HCT116 (cell line): ENCODE measurements at regions not wholly inside any gene's neighbourhood (a gene's known extent, or its start where the extent isn't known, plus 50 kb on each side); places are given as distances from the start of the nearest gene placed in this dataset.

Experiments
- ATAC-seq: fragments of 200-7000 bp; cut with Tn5 transposase; 2 replicates; pipeline ENCODE4 v1.9.1; 2020; ENCODE audit warnings: mild to moderate bottlenecking, moderate library complexity
- BruUV-seq: library from RNA; stranded (reverse); fragments of 400-500 nt; replicated peaks from 2 replicates; lab custom pipeline; 2021; lab: Mats Ljungman, UMichigan
- CTCF ChIA-PET: fragments of 300-600 bp; sonication (Branson Sonifier 250); formaldehyde crosslinking; loops from one replicate; lab custom pipeline; 2021; ENCODE audit warnings: antibody characterized with exemption; lab: Charles Lee
- POLR2A ChIA-PET: fragments of 300-600, 350-600 bp; sonication (Branson Sonifier 250); formaldehyde crosslinking; loops from one replicate; lab custom pipeline; 2021; ENCODE audit warnings: antibody characterized with exemption; lab: Charles Lee
- RAD21 ChIA-PET, 2 experiments: fragments of 300-600 bp; sonication (Branson Sonifier 250); formaldehyde crosslinking; loops; one replicate each; lab custom pipeline; 2023; ENCODE audit warnings: low total read pairs in 2 of 2; ENCODE audit not compliant: uncharacterized antibody in 2 of 2, unreplicated experiment in 2 of 2, low non-redundant PET in 1 of 2; lab: Charles Lee
- DNase-seq: peaks from one replicate; pipeline ENCODE4 v3.0.0-alpha.2; 2010; ENCODE audit warnings: low read depth, low spot score
- H2AFZ ChIP-seq: fragments of 200-600 bp; shearing (Covaris generic), sonication (generic); 2 replicates; pipeline ENCODE4 v1.6.1; 2017; ENCODE audit warnings: low read depth, mixed run types, mixed read lengths, antibody characterized with exemption, low read length; ENCODE audit not compliant: poor library complexity, severe bottlenecking
- H3K27ac ChIP-seq: 2 replicates; pipeline ENCODE4 v1.5.1; 2012; ENCODE audit warnings: low read depth, low read length
- H3K27me3 ChIP-seq: fragments of 200-600 bp; sonication (generic); 2 replicates; pipeline ENCODE4 v1.6.1; 2016; ENCODE audit warnings: mixed run types, low read length, mixed read lengths; ENCODE audit not compliant: insufficient read depth
- H3K36me3 ChIP-seq, 2 experiments: fragments of 200-500 bp in 1 of 2; fragments of 200-600 bp in 1 of 2; sonication (Bioruptor generic) in 1 of 2; sonication (generic) in 1 of 2; 2 replicates each; pipeline versions ENCODE4 v1.5.1 to v1.6.1; 2014 to 2016; ENCODE audit warnings: low read length in 2 of 2, inconsistent platforms in 1 of 2, mixed read lengths in 1 of 2, mixed run types in 1 of 2; ENCODE audit not compliant: insufficient read depth in 2 of 2, control insufficient read depth in 1 of 2
- H3K4me1 ChIP-seq, 2 experiments: fragments of 200-600 bp in 1 of 2; sonication (generic) in 1 of 2; 2 replicates each; pipeline versions ENCODE4 v1.5.1 to v1.6.1; 2012 to 2017; ENCODE audit warnings: low read length in 2 of 2, inconsistent platforms in 1 of 2, mild to moderate bottlenecking in 1 of 2, mixed read lengths in 1 of 2, mixed run types in 1 of 2, moderate library complexity in 1 of 2; ENCODE audit not compliant: insufficient read depth in 2 of 2, control insufficient read depth in 1 of 2
- H3K4me2 ChIP-seq: fragments of 200-600 bp; sonication (generic); 2 replicates; pipeline ENCODE4 v1.6.1; 2017; ENCODE audit warnings: mixed run types, low read length, mixed read lengths
- H3K4me3 ChIP-seq, 2 experiments: fragments of 200-600 bp in 1 of 2; sonication (generic) in 1 of 2; replicated peaks in 1 of 2; 2 replicates each; pipeline ENCODE4 v1.5.1; 2011 to 2016; ENCODE audit warnings: low read length in 2 of 2, control low read depth in 1 of 2, low read depth in 1 of 2, mild to moderate bottlenecking in 1 of 2, mixed read lengths in 1 of 2, mixed run types in 1 of 2
- H3K79me2 ChIP-seq: fragments of 200-600 bp; sonication (generic); 2 replicates; pipeline ENCODE4 v1.6.1; 2017; ENCODE audit warnings: mild to moderate bottlenecking, mixed run types, low read length, moderate library complexity, mixed read lengths; ENCODE audit not compliant: insufficient read depth
- H3K9ac ChIP-seq: fragments of 200-600 bp; sonication (generic); 2 replicates; pipeline ENCODE4 v1.6.1; 2016; ENCODE audit warnings: low read length, mixed read lengths
- H3K9me2 ChIP-seq: fragments of 200-600 bp; sonication (generic), shearing (Covaris generic); 2 replicates; pipeline ENCODE4 v1.6.1; 2017; ENCODE audit warnings: mixed run types, mild to moderate bottlenecking, moderate library complexity; ENCODE audit not compliant: insufficient read depth
- H3K9me3 ChIP-seq, 2 experiments: fragments of 200-500 bp in 1 of 2; fragments of 200-600 bp in 1 of 2; sonication (Bioruptor generic) in 1 of 2; sonication (generic) in 1 of 2; 2 replicates each; pipeline ENCODE4 v1.6.1; 2014 to 2017; ENCODE audit warnings: low read length in 2 of 2, mixed read lengths in 2 of 2, inconsistent platforms in 1 of 2, low read depth in 1 of 2, mild to moderate bottlenecking in 1 of 2, mixed run types in 1 of 2, moderate library complexity in 1 of 2; ENCODE audit not compliant: control insufficient read depth in 1 of 2, insufficient read depth in 1 of 2
- H4K20me1 ChIP-seq: fragments of 200-600 bp; sonication (generic), shearing (Covaris generic); 2 replicates; pipeline ENCODE4 v1.6.1; 2017; ENCODE audit warnings: mixed run types, mild to moderate bottlenecking, moderate library complexity; ENCODE audit not compliant: insufficient read depth
- ELF1 ChIP-seq: IDR thresholded peaks from 2 replicates; pipeline ENCODE4 v1.6.1; 2012; ENCODE audit warnings: low read depth, borderline replicate concordance
- EZH2 ChIP-seq: fragments of 200-600 bp; sonication (generic); IDR thresholded peaks from 2 replicates; pipeline ENCODE4 v1.6.1; 2017; ENCODE audit warnings: antibody characterized with exemption, mixed run types
- FOSL1 ChIP-seq: IDR thresholded peaks from 2 replicates; pipeline ENCODE4 v1.6.1; 2012; ENCODE audit warnings: low read depth
- MAX ChIP-seq: IDR thresholded peaks from 2 replicates; pipeline ENCODE4 v1.6.1; 2012
- POLR2A ChIP-seq: IDR thresholded peaks from 2 replicates; pipeline ENCODE4 v1.7.0; 2011; ENCODE audit warnings: borderline replicate concordance; ENCODE audit not compliant: insufficient read depth, insufficient read length; ENCODE audit errors: extremely low read depth
- RAD21 ChIP-seq: IDR thresholded peaks from 2 replicates; pipeline ENCODE4 v1.6.1; 2012; ENCODE audit warnings: low read depth, mild to moderate bottlenecking
- REST ChIP-seq: IDR thresholded peaks from 2 replicates; pipeline ENCODE4 v1.6.1; 2012; ENCODE audit warnings: low read depth
- SIN3A ChIP-seq: IDR thresholded peaks from 2 replicates; pipeline ENCODE4 v1.6.1; 2012; ENCODE audit warnings: low read depth
- SP1 ChIP-seq: IDR thresholded peaks from 2 replicates; pipeline ENCODE4 v1.6.1; 2012; ENCODE audit warnings: low read depth
- TCF7L2 ChIP-seq: IDR thresholded peaks from 2 replicates; pipeline ENCODE4 v1.7.0; 2011; ENCODE audit warnings: borderline replicate concordance, inconsistent platforms; ENCODE audit not compliant: insufficient read depth, insufficient read length; ENCODE audit errors: extremely low read depth
- ZBTB33 ChIP-seq: IDR thresholded peaks from 2 replicates; pipeline ENCODE4 v1.6.1; 2011; ENCODE audit warnings: mild to moderate bottlenecking, low read length, moderate library complexity; ENCODE audit not compliant: insufficient replicate concordance; ENCODE audit errors: extremely low read depth
- ZFX ChIP-seq: fragments of 450-650 bp; IDR thresholded peaks from 2 replicates; pipeline ENCODE4 v1.6.1; 2017
- intact Hi-C: fragments of 100-400 bp; cut with micrococcal nuclease; formaldehyde crosslinking; loops from 2 replicates; pipeline ENCODE4 v1.10.0; 2022

GRCh38 chr13:111857336-111857735 is 209.6 kb upstream of the SOX1 start:
- Histone ChIP-seq H3K4me2 (no peak overlapping the region), H3K4me1 (no peaks in the 10 kb centered on the region)
- CTCF ChIA-PET = no interaction called here
- TF ChIP-seq REST = no peak
- TF ChIP-seq FOSL1 = no peak
- no peak for TF ChIP-seq MAX
- TF ChIP-seq ELF1 = no peak
- TF ChIP-seq RAD21 = no peak
- TF ChIP-seq ZFX = no peak
- no peak for TF ChIP-seq EZH2
- TF ChIP-seq SIN3A = no peak
- TF ChIP-seq TCF7L2 = no peak
- no peak for TF ChIP-seq SP1
- no peak for TF ChIP-seq POLR2A
- no peak for TF ChIP-seq ZBTB33
- TF ChIP-seq, all 23 proteins: peak for 0
- DNase-seq (no peak), ATAC-seq (no peak)
- no peaks in the 10 kb centered on the region for H3K79me2 ChIP-seq
- no peak overlapping the region for H3K9ac ChIP-seq
- no peaks in the 10 kb centered on the region for H3K9me3 ChIP-seq
- no peak overlapping the region for H3K27ac ChIP-seq
- H3K4me3 ChIP-seq = no peak overlapping the region
- POLR2A ChIA-PET = no interaction called here
- intact Hi-C loops = no loop called here
- no TSS peak for BruUV-seq
- H4K20me1 ChIP-seq = no peaks in the 10 kb centered on the region
- H3K36me3 ChIP-seq = no peaks in the 10 kb centered on the region
- H2AFZ ChIP-seq = no peak overlapping the region
- no peaks in the 10 kb centered on the region for H3K9me2 ChIP-seq
- H3K27me3 ChIP-seq = no peaks in the 10 kb centered on the region
- RAD21 ChIA-PET = no interaction called here
